PC-9 (cell line): ENCODE measurements at regions not wholly inside any gene's neighbourhood (a gene's known extent, or its start where the extent isn't known, plus 50 kb on each side); places are given as distances from the start of the nearest gene placed in this dataset.
"Not testable (repeated sequence)": the region's sequence is repeated elsewhere in the genome, so short reads cannot be mapped to it uniquely, and the experiment has no call there.

Experiments
- BruUV-seq: library from RNA; stranded (reverse); fragments of 400-500 nt; replicated peaks from 2 replicates; lab custom pipeline; 2021; lab: Mats Ljungman, UMichigan
- CTCF ChIA-PET: fragments of 300-600 bp; sonication (Branson Sonifier 250); formaldehyde crosslinking; loops from one replicate; lab custom pipeline; 2022; ENCODE audit warnings: antibody characterized with exemption; lab: Charles Lee
- POLR2A ChIA-PET: fragments of 300-600 bp; sonication (Branson Sonifier 250); formaldehyde crosslinking; loops from one replicate; lab custom pipeline; 2022; ENCODE audit warnings: antibody characterized with exemption; ENCODE audit not compliant: unreplicated experiment; lab: Charles Lee
- DNase-seq, 2 experiments: peaks; one replicate each; pipeline versions ENCODE4 v3.0.0 to v3.0.0-alpha.2; 2015 to 2022; ENCODE audit warnings: mixed read lengths in 1 of 2
- H2AFZ ChIP-seq: fragments of 200-600 bp; sonication (generic); 2 replicates; pipeline ENCODE4 v1.8.1; 2017; ENCODE audit warnings: antibody characterized with exemption
- H3F3A ChIP-seq: fragments of 200-600 bp; sonication (generic); 2 replicates; pipeline ENCODE4 v1.8.1; 2017; ENCODE audit warnings: antibody characterized with exemption, mild to moderate bottlenecking, low read depth; ENCODE audit not compliant: insufficient read depth
- H3K27ac ChIP-seq: fragments of 200-600 bp; sonication (generic); 2 replicates; pipeline ENCODE4 v1.6.1; 2016; ENCODE audit warnings: mixed run types
- H3K27me3 ChIP-seq: fragments of 200-600 bp; sonication (generic); 2 replicates; pipeline ENCODE4 v1.6.1; 2016; ENCODE audit warnings: low read depth, mixed run types; ENCODE audit not compliant: insufficient read depth
- H3K36me3 ChIP-seq: fragments of 200-600 bp; sonication (generic); 2 replicates; pipeline ENCODE4 v1.6.1; 2016; ENCODE audit warnings: low read depth, mixed run types
- H3K4me1 ChIP-seq: fragments of 200-600 bp; sonication (generic); replicated peaks from 2 replicates; pipeline ENCODE4 v1.6.1; 2016; ENCODE audit warnings: mixed run types; ENCODE audit not compliant: insufficient read depth
- H3K4me2 ChIP-seq: fragments of 200-600 bp; sonication (generic); 2 replicates; pipeline ENCODE4 v1.6.1; 2017; ENCODE audit warnings: mixed run types
- H3K4me3 ChIP-seq: fragments of 200-600 bp; sonication (generic); 2 replicates; pipeline ENCODE4 v1.6.1; 2016; ENCODE audit warnings: mixed run types
- H3K79me2 ChIP-seq: fragments of 200-600 bp; sonication (generic); 2 replicates; pipeline ENCODE4 v1.6.1; 2017; ENCODE audit warnings: low read depth, mixed run types
- H3K9me2 ChIP-seq: fragments of 200-600 bp; sonication (generic); 2 replicates; pipeline ENCODE4 v1.8.1; 2017; ENCODE audit warnings: mild to moderate bottlenecking; ENCODE audit not compliant: insufficient read depth
- H3K9me3 ChIP-seq: fragments of 200-600 bp; sonication (generic); 2 replicates; pipeline ENCODE4 v1.8.1; 2016; ENCODE audit warnings: low read depth; ENCODE audit not compliant: insufficient read depth
- H4K20me1 ChIP-seq: fragments of 200-600 bp; sonication (generic); 2 replicates; pipeline ENCODE4 v1.8.1; 2017; ENCODE audit not compliant: insufficient read depth
- EZH2 ChIP-seq: fragments of 200-600 bp; sonication (generic); IDR thresholded peaks from 2 replicates; pipeline ENCODE4 v1.8.0; 2017; ENCODE audit warnings: antibody characterized with exemption, low read depth
- intact Hi-C: fragments of 100-400 bp; cut with micrococcal nuclease; formaldehyde crosslinking; loops from one replicate; pipeline ENCODE4 v1.10.0; 2022; ENCODE audit not compliant: unreplicated experiment
- TF ChIP-seq, protein P1 (sequence below): fragments of 200-600 bp; sonication (generic); conservative IDR thresholded peaks from 2 replicates; pipeline ENCODE4 v1.6.1; 2017; ENCODE audit warnings: mixed run types, antibody characterized with exemption, mild to moderate bottlenecking, moderate library complexity

DNA sequence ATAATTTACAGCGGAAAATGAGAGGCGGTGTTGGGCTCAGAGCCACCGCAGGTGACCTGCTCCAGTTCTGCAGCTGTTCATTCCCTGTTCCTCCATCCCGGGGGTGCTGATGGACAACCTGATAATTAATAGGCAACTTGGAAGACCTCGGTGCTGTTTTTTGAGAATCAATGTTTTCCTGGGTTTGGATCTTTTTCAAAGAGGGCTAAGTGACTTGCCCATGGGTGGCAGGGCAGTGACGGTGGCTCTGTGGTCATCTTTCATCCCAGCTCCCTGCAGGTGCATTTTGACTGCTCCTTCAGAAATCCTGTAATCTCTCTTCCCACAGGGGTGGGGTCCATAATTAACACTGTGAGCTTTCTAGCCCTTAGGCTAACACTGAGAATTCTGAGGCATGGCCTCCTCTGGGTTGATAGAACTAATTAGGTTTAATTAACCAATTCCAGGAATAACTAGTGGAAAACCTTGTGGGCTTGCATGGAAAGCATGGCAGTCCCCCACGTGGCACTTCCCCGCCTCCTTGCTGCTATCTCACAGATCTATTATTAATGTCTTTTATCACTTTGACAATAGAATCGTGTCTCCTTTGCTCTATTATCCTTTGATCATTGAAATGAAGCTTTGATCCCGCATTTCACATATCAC is 217.9 kb downstream of the GLRX3 start:
- no peak for DNase-seq
- ChIA-PET POLR2A (no interaction called here), CTCF (no interaction called here)
- Histone ChIP-seq H3K4me1 (no peaks in the 10 kb centered on the region), H3K36me3 (no peaks in the 10 kb centered on the region), H3K27ac (no peak overlapping the region), H4K20me1 (no peaks in the 10 kb centered on the region), H3K4me2 (no peak overlapping the region), H2AFZ (no peak overlapping the region), H3K9me3 (no peaks in the 10 kb centered on the region), H3K27me3 (no peaks in the 10 kb centered on the region), H3K79me2 (no peaks in the 10 kb centered on the region), H3K4me3 (no peak overlapping the region), H3K9me2 (no peaks in the 10 kb centered on the region), H3F3A (no peaks in the 10 kb centered on the region)
- no peak for TF ChIP-seq EZH2
- TF ChIP-seq, protein P1, sequence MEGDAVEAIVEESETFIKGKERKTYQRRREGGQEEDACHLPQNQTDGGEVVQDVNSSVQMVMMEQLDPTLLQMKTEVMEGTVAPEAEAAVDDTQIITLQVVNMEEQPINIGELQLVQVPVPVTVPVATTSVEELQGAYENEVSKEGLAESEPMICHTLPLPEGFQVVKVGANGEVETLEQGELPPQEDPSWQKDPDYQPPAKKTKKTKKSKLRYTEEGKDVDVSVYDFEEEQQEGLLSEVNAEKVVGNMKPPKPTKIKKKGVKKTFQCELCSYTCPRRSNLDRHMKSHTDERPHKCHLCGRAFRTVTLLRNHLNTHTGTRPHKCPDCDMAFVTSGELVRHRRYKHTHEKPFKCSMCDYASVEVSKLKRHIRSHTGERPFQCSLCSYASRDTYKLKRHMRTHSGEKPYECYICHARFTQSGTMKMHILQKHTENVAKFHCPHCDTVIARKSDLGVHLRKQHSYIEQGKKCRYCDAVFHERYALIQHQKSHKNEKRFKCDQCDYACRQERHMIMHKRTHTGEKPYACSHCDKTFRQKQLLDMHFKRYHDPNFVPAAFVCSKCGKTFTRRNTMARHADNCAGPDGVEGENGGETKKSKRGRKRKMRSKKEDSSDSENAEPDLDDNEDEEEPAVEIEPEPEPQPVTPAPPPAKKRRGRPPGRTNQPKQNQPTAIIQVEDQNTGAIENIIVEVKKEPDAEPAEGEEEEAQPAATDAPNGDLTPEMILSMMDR: no peak
- no TSS peak for BruUV-seq
- intact Hi-C loops: no loop called here

- no peak overlapping the region for H3K27ac ChIP-seq
- no TSS peak for BruUV-seq
Measured at GRCh38 chr10:130354573-130354954, 218.4 kb downstream of the GLRX3 start.

GRCh38 chr10:130354976-130355795 is 219.0 kb downstream of the GLRX3 start:
- no peak overlapping the region for H2AFZ ChIP-seq
- BruUV-seq: no TSS peak
- POLR2A ChIA-PET: no interaction called here
- no peak overlapping the region for H3K4me3 ChIP-seq
- H3K27ac ChIP-seq: no peak overlapping the region
- H3K36me3 ChIP-seq: no peaks in the 10 kb centered on the region
- no peaks in the 10 kb centered on the region for H3K79me2 ChIP-seq
- H3K4me1 ChIP-seq: no peaks in the 10 kb centered on the region
- CTCF ChIA-PET: no interaction called here
- no peaks in the 10 kb centered on the region for H3K27me3 ChIP-seq
- no peaks in the 10 kb centered on the region for H4K20me1 ChIP-seq
- no peaks in the 10 kb centered on the region for H3F3A ChIP-seq
- no peaks in the 10 kb centered on the region for H3K9me3 ChIP-seq
- DNase-seq: no peak
- intact Hi-C loops: no loop called here
- no peak overlapping the region for H3K4me2 ChIP-seq
- TF ChIP-seq, protein P1: no peak
- TF ChIP-seq EZH2: no peak
- H3K9me2 ChIP-seq: no peaks in the 10 kb centered on the region

More at GRCh38 chr10:130354573-130354954, 218.4 kb downstream of the GLRX3 start:
- no peaks in the 10 kb centered on the region for H3K79me2 ChIP-seq
- no peak for TF ChIP-seq EZH2
- ChIA-PET CTCF (no interaction called here), POLR2A (no interaction called here)
- H3F3A ChIP-seq: no peaks in the 10 kb centered on the region
- no peaks in the 10 kb centered on the region for H3K4me1 ChIP-seq
- no peaks in the 10 kb centered on the region for H3K9me2 ChIP-seq
- no peak overlapping the region for H3K4me3 ChIP-seq
- no peaks in the 10 kb centered on the region for H3K9me3 ChIP-seq
- no peak for DNase-seq
- intact Hi-C loops: no loop called here
- H3K36me3 ChIP-seq: no peaks in the 10 kb centered on the region
- H2AFZ ChIP-seq: no peak overlapping the region
- no peaks in the 10 kb centered on the region for H4K20me1 ChIP-seq
- no peaks in the 10 kb centered on the region for H3K27me3 ChIP-seq
- no peak overlapping the region for H3K4me2 ChIP-seq

DNA sequence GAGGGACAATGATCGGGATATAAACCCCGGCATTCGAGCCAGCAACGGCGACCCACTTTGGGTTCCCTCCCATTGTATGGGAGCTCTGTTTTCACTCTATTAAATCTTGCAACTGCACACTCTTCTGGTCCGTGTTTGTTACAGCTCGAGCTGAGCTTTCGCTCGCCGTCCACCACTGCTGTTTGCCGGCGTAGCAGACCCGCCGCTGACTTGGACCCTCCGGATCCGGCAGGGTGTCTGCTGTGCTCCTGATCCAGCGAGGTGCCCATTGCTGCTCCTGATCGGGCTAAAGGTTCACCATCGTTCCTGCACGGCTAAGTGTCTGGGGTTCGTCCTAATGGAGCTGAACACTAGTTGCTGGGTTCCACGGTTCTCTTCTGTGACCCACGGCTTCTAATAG is 220.2 kb downstream of the GLRX3 start:
- H3K27me3 ChIP-seq, BruUV-seq, intact Hi-C loops, H3K36me3 ChIP-seq, H3K4me3 ChIP-seq, H3K9me2 ChIP-seq, H3K4me2 ChIP-seq, CTCF ChIA-PET, H3K9me3 ChIP-seq, DNase-seq, H2AFZ ChIP-seq, H3K79me2 ChIP-seq, H3F3A ChIP-seq, POLR2A ChIA-PET, H3K27ac ChIP-seq, H4K20me1 ChIP-seq, H3K4me1 ChIP-seq: not testable (repeated sequence)
